ENCODE measurements at regions not wholly inside any gene's neighbourhood (a gene's known extent, or its start where the extent isn't known, plus 50 kb on each side); places are given as distances from the start of the nearest gene placed in this dataset.
"Not testable (repeated sequence)": the region's sequence is repeated elsewhere in the genome, so short reads cannot be mapped to it uniquely, and the experiment has no call there.

DNA sequence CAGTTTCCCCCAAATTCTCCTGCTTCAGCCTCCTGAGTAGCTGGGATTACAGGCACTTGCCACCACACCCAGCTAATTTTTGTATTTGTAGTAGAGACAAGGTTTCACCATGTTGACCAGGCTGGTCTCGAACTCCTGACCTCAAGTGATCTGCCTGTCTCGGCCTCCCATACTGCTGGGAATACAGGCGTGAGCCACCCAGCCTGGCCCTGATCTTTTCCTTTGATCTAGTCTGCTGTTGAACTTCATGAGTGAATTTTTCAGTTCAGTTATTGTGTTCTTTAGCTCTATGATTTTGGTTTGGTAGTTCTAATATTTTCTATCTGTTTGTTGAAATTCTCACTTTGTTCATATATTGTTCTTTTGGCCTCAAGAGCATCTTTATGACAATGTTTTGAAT is 83.4 kb upstream of the RAP2C start:
- not testable (repeated sequence) for DNase-seq

DNA sequence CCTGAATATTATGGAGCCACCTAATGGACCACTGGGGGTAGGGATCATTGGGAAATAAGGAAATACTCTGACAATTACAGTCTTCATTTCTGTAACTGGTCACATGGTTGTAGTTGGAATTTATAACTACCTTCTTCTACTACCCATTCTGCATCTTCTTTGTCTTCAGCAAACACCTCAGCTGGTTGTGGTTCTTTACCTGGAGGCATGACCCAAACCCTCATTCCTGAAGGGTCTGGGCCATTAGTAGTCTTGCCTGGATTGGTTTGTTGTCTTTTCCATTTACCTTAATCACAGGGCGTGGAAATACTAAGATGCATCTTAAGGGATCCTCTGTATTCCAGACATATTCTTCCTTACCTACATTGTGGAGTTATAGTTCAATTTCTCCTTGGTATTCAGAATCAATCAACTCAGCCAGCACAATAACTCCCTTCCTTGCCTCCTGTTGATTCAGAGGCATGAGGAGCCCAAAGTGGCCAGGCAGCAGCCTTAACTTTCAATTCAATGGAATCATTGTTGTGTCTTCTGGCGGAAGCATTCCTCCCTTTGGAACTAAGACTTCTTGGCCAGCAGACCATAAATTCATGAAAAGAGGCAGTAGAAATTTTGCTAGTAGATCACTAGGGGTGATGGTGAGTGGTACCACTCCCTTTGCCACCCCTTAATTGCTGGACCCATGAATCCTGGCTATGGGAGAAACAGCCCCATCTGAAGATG is 75.7 kb upstream of the RAP2C start:
- no peak for DNase-seq

DNA sequence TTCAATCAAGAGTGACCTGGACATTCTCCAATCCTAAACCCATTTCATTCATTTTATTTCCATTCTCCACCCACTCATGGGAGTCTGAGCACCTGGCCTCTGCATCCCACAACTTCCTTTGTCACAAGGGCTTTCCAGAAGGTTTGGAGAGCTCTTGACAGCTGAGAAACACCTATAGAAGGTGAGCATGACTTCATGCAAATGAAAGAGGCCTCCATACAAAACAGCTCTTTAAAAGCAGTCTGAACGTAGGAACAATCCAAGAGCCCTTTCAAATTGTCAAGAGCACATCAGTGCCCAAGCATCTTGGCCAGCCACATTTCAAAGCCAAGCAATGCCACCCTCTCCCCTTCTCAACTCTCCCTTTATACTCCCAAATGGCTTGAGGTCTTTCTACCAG is 74.9 kb upstream of the RAP2C start:
- no peak for DNase-seq

DNA sequence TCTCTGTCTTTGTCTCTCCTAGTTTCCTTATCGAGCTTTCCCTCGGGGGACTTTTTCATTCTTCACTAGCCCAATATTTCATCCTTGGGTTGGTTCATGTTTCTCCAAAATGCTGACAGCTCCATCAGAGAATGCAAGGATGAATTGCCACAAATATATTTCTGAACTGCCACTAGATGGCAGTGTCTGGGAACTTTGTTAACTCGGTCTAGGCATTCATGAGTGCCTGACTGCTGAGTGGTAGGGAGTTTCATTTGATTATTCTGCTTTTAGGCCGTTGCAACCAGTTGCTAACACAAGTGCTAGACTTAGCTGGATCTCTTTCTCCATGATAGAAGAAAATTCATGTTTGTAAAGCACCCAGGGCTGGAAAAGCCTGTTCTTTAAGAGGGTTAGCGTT is 73.5 kb upstream of the RAP2C start:
- peak; percentile 60 for DNase-seq

DNA sequence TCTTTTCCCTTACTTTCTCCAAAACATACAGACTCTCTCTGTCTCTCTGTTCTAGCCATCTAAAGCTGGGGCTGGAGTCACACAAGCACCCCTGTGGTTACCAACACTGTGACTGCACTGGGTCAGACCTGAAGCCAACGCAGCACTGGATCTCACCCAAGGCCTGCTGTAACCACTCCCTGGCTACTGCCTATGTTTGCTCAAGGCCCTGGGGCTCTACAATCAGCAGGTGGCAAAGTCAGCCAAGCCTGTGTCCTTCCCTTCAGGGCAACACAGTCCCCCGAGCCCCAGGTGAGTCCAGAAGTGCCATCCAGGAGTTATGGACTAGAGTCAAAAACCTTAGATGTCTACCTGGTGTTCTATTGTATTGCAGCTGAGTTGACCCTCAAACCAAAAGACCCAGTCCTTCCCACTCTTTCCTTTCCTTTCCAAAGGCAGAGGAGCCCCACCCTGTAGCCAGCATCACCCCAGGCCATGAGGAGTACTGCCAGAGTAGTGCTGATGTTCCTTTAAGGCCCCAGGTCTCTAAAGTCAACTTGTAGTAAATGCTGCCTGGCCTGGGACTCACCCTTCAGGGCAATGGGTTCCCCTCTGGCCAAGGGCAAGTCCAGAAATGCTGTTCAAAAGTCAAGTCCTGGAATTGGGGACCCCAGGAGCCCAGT is 58.8 kb upstream of the RAP2C start:
- DNase-seq: no peak

DNA sequence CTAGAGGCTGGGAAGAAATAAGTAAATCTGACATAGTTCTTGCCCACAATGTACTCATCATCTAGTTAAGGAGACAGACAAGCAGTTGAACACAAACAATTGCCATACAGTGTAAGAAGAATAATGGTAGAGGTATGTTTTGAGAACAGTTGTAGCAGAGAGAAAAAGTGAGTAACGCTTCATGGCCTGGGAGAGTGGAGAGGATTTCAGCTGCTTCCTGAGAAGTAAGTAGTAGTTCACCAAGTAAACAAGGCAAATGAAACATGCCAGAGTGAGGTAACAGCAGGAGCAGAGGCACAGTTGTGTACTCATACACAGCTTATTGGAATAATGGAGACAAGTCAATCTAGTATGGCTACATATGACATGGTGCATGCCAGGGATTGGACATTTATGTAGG is 53.6 kb upstream of the RAP2C start:
- no peak for DNase-seq

DNA sequence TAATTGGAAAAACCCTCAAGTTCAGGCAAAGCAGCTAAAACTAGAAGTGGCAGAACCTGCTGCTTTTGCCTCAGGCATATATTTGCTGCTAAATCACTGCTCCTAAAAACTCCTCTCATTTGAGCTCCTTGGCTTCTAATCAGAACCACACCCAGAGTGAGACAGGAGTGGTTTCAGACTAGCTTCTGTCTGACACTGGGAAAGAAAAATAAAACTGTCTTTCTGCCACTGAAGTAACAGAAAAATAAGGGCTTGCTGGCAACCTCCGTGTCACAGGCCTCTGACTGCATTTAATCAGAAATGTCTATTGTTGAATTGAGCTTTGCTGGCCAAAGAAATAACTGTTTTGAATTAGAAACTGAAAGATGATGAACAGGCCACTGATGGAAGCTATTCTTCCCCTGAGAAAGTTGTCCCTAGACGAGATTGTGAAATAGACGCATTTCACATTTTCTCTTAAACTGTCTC is 52.1 kb upstream of the RAP2C start:
- no peak for DNase-seq

DNA sequence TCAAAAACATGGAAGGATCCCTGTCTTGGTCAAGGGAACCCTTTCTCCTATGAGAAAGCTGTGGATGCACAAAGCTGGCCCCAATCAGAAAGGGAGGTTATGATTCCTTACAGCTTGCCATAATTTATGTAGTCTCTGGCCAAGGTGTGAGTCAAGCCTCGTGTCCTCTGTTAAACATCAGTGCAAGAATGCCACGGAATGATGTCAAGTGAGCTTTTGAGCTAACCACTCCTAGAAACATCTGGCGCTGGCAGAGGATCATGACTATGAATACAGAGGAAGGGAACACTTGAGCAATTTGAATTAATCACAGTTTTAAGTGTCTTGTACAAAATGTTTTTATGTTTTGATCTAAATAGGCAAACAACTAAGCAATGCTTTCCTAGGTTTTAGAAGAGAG is 51.5 kb upstream of the RAP2C start:
- no peak for DNase-seq

DNA sequence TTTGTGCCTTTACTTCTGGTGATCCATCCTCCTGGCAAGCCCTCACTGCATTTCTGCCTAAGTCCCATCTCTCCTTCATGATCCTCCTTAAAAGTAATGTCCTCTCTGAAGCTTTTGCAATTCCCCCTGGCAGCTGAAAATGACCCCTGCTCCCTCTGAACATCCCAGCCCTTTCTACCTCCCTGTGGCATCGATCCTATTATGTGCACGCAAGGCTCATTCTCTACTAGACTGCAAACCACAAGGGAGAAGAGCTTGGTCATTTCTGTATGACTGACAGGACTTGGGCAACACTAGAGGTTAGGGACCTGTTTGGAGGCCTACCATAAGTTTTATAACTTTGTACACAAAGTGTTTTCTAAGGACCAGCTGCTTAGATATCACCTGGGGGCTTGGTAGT is 50.8 kb upstream of the RAP2C start:
- DNase-seq: no peak

Data from dermis blood vessel endothelial cell (primary cell).